ENCODE measurements at regions not wholly inside any gene's neighbourhood (a gene's known extent, or its start where the extent isn't known, plus 50 kb on each side); places are given as distances from the start of the nearest gene placed in this dataset.

- TF ChIP-seq ZNF512 (CRISPR knock-in tag; IDR thresholded peaks at IDR 0.05; ENCODE audit: borderline replicate concordance) = no peak
- TF ChIP-seq RELA (CRISPR knock-in tag; IDR thresholded peaks at IDR 0.05; ENCODE audit: borderline replicate concordance) = no peak
- no peak for TF ChIP-seq NFATC4 (CRISPR knock-in tag; IDR thresholded peaks at IDR 0.05)
Measured at GRCh38 chr20:10739134-10739533, 65.3 kb upstream of the JAG1 start (continued).

- Mint-ChIP-seq H3K9me3 (no peaks in the 10 kb centered on the region), H3K27ac (no peak overlapping the region), H3K4me1 (no peaks in the 10 kb centered on the region), H3K36me3 (no peaks in the 10 kb centered on the region), H3K4me3 (no peak overlapping the region), H3K27me3 (ENCODE audit: low read depth) (no peaks in the 10 kb centered on the region)
- DNase-seq (ENCODE audit: low spot score) = no peak
- ChIA-PET CTCF (no interaction called here), POLR2A (no interaction called here)
- TF ChIP-seq ZNF532 (CRISPR knock-in tag; IDR thresholded peaks at IDR 0.05; ENCODE audit: borderline replicate concordance) (no peak), ZNF671 (CRISPR knock-in tag; IDR thresholded peaks at IDR 0.05) (no peak), ZNF281 (CRISPR knock-in tag; IDR thresholded peaks at IDR 0.05) (no peak), ZNF423 (CRISPR knock-in tag; IDR thresholded peaks at IDR 0.05) (no peak), PREB (CRISPR knock-in tag; IDR thresholded peaks at IDR 0.05; ENCODE audit: borderline replicate concordance) (no peak), SOX15 (CRISPR knock-in tag; IDR thresholded peaks at IDR 0.05) (no peak), GTF2I (CRISPR knock-in tag; conservative IDR thresholded peaks at IDR 0.05) (no peak)
- ATAC-seq = no peak
Measured at GRCh38 chr20:10739566-10739965, 65.8 kb upstream of the JAG1 start.

GRCh38 chr20:10741060-10741459, 67.3 kb upstream of the JAG1 start:
- ATAC-seq (no peak), DNase-seq (ENCODE audit: low spot score) (no peak)
- TF ChIP-seq SOX15 (CRISPR knock-in tag; IDR thresholded peaks at IDR 0.05) (no peak), CTCF (IDR thresholded peaks at IDR 0.05) (no peak), ZSCAN18 (CRISPR knock-in tag; IDR thresholded peaks at IDR 0.05) (no peak), TEAD1 (CRISPR knock-in tag; IDR thresholded peaks at IDR 0.05) (no peak), FOXJ3 (CRISPR knock-in tag; IDR thresholded peaks at IDR 0.05; ENCODE audit: borderline replicate concordance) (no peak), ATF2 (CRISPR knock-in tag; IDR thresholded peaks at IDR 0.05; ENCODE audit: borderline replicate concordance, low read depth) (no peak), CDX4 (CRISPR knock-in tag; IDR thresholded peaks at IDR 0.05; ENCODE audit: borderline replicate concordance) (no peak)
- H3K4me3 Mint-ChIP-seq = no peak overlapping the region
- H3K4me1 Mint-ChIP-seq = no peaks in the 10 kb centered on the region
- ChIA-PET POLR2A (no interaction called here), CTCF (no interaction called here)
- H3K36me3 Mint-ChIP-seq = no peaks in the 10 kb centered on the region
- H3K9me3 Mint-ChIP-seq = no peaks in the 10 kb centered on the region
- no peak overlapping the region for H3K27ac Mint-ChIP-seq
- no peaks in the 10 kb centered on the region for H3K27me3 Mint-ChIP-seq (ENCODE audit: low read depth)
